ENCODE measurements at regions not wholly inside any gene's neighbourhood (a gene's known extent, or its start where the extent isn't known, plus 50 kb on each side); places are given as distances from the start of the nearest gene placed in this dataset.

DNA sequence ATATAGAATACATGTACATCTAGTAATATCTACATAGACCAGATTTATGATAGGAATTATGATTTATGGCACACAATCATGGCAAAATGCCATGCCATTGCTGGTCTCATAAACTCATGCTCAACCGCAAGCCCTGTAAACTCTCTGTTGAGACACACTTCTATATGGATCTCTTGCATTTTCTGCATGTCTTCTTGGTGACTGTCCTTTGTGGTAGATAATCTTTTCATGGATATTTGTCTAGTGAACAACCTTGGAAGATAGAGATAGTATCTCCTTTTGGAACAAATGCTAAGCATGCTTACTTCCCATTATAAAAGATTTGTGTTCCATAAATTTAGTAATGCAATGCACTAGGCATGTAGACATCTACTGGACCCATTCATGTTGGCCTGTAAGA is 328.0 kb downstream of the NAF1 start:
- Histone ChIP-seq H3K27me3 (replicated peaks in 1 of 4; ENCODE audit: control insufficient read depth in 3 of 4, extremely low read depth in 1 of 4, insufficient read depth in 3 of 4, low read length in 3 of 4) (no peaks in the 10 kb centered on the region), H2BK120ac (replicated peaks; ENCODE audit: low read depth, low read length) (no peak overlapping the region), H3K56ac (replicated peaks; ENCODE audit: insufficient read length, low read depth, low read length) (no peak overlapping the region), H3K23ac (ENCODE audit: insufficient read length) (no peak overlapping the region), H2AFZ (ENCODE audit: low read length) (no peak overlapping the region), H3K27ac (ENCODE audit: low read depth, low read length) (no peak overlapping the region), H3K79me2 (ENCODE audit: control insufficient read depth in 1 of 2, insufficient read depth in 2 of 2, low read length in 2 of 2) (no peaks in the 10 kb centered on the region), H3K36me3 (ENCODE audit: control insufficient read depth in 2 of 4, insufficient read depth in 4 of 4, low read length in 3 of 4) (no peaks in the 10 kb centered on the region), H2BK20ac (ENCODE audit: low read length) (no peak overlapping the region), H3K4ac (replicated peaks; ENCODE audit: insufficient read length, low read depth, low read length) (no peak overlapping the region), H2BK5ac (ENCODE audit: low read depth, low read length) (no peak overlapping the region), H3K79me1 (ENCODE audit: low read depth, low read length) (no peaks in the 10 kb centered on the region), H3K14ac (ENCODE audit: insufficient read length) (no peak overlapping the region), H3K18ac (ENCODE audit: extremely low read depth, low read length) (no peak overlapping the region), H4K8ac (ENCODE audit: extremely low read depth, insufficient read depth, low read length) (no peak overlapping the region), H4K20me1 (replicated peaks in 1 of 2; ENCODE audit: control insufficient read depth in 1 of 2, insufficient read depth in 2 of 2, low read length in 2 of 2) (no peaks in the 10 kb centered on the region), H3K4me3 (ENCODE audit: extremely low read depth in 1 of 4, insufficient read depth in 2 of 4, low read depth in 3 of 4, low read length in 4 of 4) (no peak overlapping the region), H3K4me1 (replicated peaks in 1 of 4; ENCODE audit: control insufficient read depth in 3 of 4, insufficient read depth in 4 of 4, low read length in 3 of 4) (no peaks in the 10 kb centered on the region), H4K91ac (replicated peaks; ENCODE audit: insufficient read length, low read length) (no peak overlapping the region), H4K5ac (ENCODE audit: insufficient read length, low read depth, low read length) (no peak overlapping the region), H3K9ac (replicated peaks in 1 of 4; ENCODE audit: extremely low read depth in 1 of 4, low read depth in 3 of 4, low read length in 3 of 4) (no peak overlapping the region), H2BK15ac (ENCODE audit: low read length) (no peak overlapping the region), H2AK5ac (ENCODE audit: low read depth, low read length) (no peak overlapping the region), H2BK12ac (ENCODE audit: low read depth, low read length) (no peak overlapping the region), H3K9me3 (ENCODE audit: insufficient read depth in 2 of 2, low read depth in 1 of 2, low read length in 1 of 2) (no peaks in the 10 kb centered on the region), H3K23me2 (ENCODE audit: low read depth, low read length) (no peaks in the 10 kb centered on the region), H3K4me2 (ENCODE audit: insufficient read depth in 1 of 2, low read depth in 2 of 2, low read length in 2 of 2) (no peak overlapping the region)
- TF ChIP-seq RXRA (IDR thresholded peaks at IDR 0.05; ENCODE audit: insufficient read depth, low read depth, low read length) (no peak), CREB1 (IDR thresholded peaks at IDR 0.05) (no peak), TAF1 (IDR thresholded peaks at IDR 0.05; ENCODE audit: low read depth, low read length) (no peak), MAX (IDR thresholded peaks at IDR 0.05) (no peak), NANOG (IDR thresholded peaks at IDR 0.05; ENCODE audit: insufficient read depth, low read depth, low read length, poor library complexity, severe bottlenecking) (no peak), JUN (IDR thresholded peaks at IDR 0.05; ENCODE audit: low read depth, low read length) (no peak), BACH1 (IDR thresholded peaks at IDR 0.05; ENCODE audit: low read length) (no peak), KDM5A (IDR thresholded peaks at IDR 0.05; ENCODE audit: low read length) (no peak), EZH2 (IDR thresholded peaks at IDR 0.05; ENCODE audit: low read depth, low read length, severe bottlenecking) (no peak), SP4 (IDR thresholded peaks at IDR 0.05; ENCODE audit: low read length) (no peak), RBBP5 (IDR thresholded peaks at IDR 0.05; ENCODE audit: borderline replicate concordance, low read depth, low read length) (no peak)
- no peak for FAIRE-seq
- ChIA-PET CTCF (ENCODE audit: partially characterized antibody) (interaction anchor here (0.6 to 0.9 kb wide), 3 partner anchors 10 to 334 kb away, joined by 3 to 4 read pairs (median 3); no protein-coding TSS in a partner anchor), POLR2A (ENCODE audit: partially characterized antibody) (no interaction called here)
- WGBS, 2 experiments (ENCODE audit: extremely low coverage in 1 of 2, insufficient coverage in 1 of 2, insufficient read length in 1 of 2, insufficient replicate concordance in 2 of 2, low coverage in 1 of 2, low lambda C conversion rate in 2 of 2, missing lambda C conversion rate in 1 of 2) = 92% methylated on average over 1 of the region's 1 CpG; no CpG with 5 or more reads in 1 of the 2 experiments
- DNase-seq (ENCODE audit: low read depth in 1 of 2, low spot score in 2 of 2) = no peak

All from H1 (cell line).